HepG2 (cell line): ENCODE measurements at regions not wholly inside any gene's neighbourhood (a gene's known extent, or its start where the extent isn't known, plus 50 kb on each side); places are given as distances from the start of the nearest gene placed in this dataset.
A peak's percentile ranks its signal among the peaks of the same experiment; 100 is the strongest.

Experiments used
- ATAC-seq: fragments of 200-7000 bp; cut with Tn5 transposase; 3 replicates; pipeline ENCODE4 v1.9.1; 2020; ENCODE audit warnings: mild to moderate bottlenecking, moderate library complexity
- BruUV-seq: library from RNA; stranded (reverse); fragments of 400-500 nt; replicated peaks from 2 replicates; lab custom pipeline; 2021; lab: Mats Ljungman, UMichigan
- CTCF ChIA-PET: fragments of 300-600 bp; formaldehyde crosslinking; extraction: SDS; loops from one replicate; lab custom pipeline; 2021; ENCODE audit warnings: low total read pairs, inconsistent platforms, low intra/inter-chr PET ratio; lab: Yijun Ruan, JAX
- POLR2A ChIA-PET: fragments of 350-600 bp; sonication (Branson Sonifier 250); formaldehyde crosslinking; loops from one replicate; lab custom pipeline; 2020; ENCODE audit warnings: antibody characterized with exemption, inconsistent platforms; lab: Yijun Ruan, JAX
- DNase-seq: peaks from one replicate; pipeline ENCODE4 v3.0.0-alpha.2; 2015; ENCODE audit warnings: low spot score
- FAIRE-seq: peaks from 3 replicates; lab custom pipeline; 2011; peaks lifted over from hg19 to GRCh38; lab: Jason Lieb, UNC
- H2AFZ ChIP-seq: one replicate; pipeline ENCODE4 v1.6.1; 2011; ENCODE audit warnings: low read length, inconsistent platforms
- H3K27ac ChIP-seq: fragments of 300-600 bp; 3 replicates; pipeline ENCODE4 v1.8.0; 2011; ENCODE audit warnings: mixed run types, mild to moderate bottlenecking, mixed read lengths, low read length, inconsistent platforms; ENCODE audit not compliant: insufficient read depth; ENCODE audit errors: extremely low read length
- H3K27me3 ChIP-seq, 2 experiments: fragments of 200-600 bp in 1 of 2; 2 replicates in 1 of 2; 3 replicates in 1 of 2; pipeline versions ENCODE4 v1.6.0 to v1.8.0; 2011; ENCODE audit warnings: low read length in 2 of 2, mild to moderate bottlenecking in 2 of 2, moderate library complexity in 2 of 2, inconsistent platforms in 1 of 2; ENCODE audit not compliant: insufficient read depth in 2 of 2, control insufficient read depth in 1 of 2
- H3K36me3 ChIP-seq, 2 experiments: fragments of 200-600 bp in 1 of 2; replicated peaks in 1 of 2; 2 replicates in 1 of 2; 3 replicates in 1 of 2; pipeline versions ENCODE4 v1.5.1 to v1.8.0; 2011; ENCODE audit warnings: low read length in 2 of 2, inconsistent platforms in 1 of 2; ENCODE audit not compliant: insufficient read depth in 2 of 2, control insufficient read depth in 1 of 2
- H3K4me1 ChIP-seq: 2 replicates; pipeline ENCODE4 v1.5.1; 2012; ENCODE audit warnings: low read length, inconsistent platforms; ENCODE audit not compliant: insufficient read depth
- H3K4me2 ChIP-seq: 2 replicates; pipeline ENCODE4 v1.6.0; 2011; ENCODE audit warnings: low read depth, low read length, inconsistent platforms
- H3K4me3 ChIP-seq, 3 experiments: fragments of 200-600 bp in 1 of 3; sonication (generic), shearing (Covaris generic) in 1 of 3; replicated peaks in 1 of 3; 2 replicates each; pipeline ENCODE4 v1.5.1; 2011 to 2016; ENCODE audit warnings: low read length in 3 of 3, inconsistent platforms in 2 of 3, low read depth in 2 of 3, mild to moderate bottlenecking in 2 of 3, control low read depth in 1 of 3, mixed read lengths in 1 of 3; ENCODE audit not compliant: insufficient read depth in 1 of 3
- H3K79me2 ChIP-seq: one replicate; pipeline ENCODE4 v1.6.1; 2011; ENCODE audit warnings: low read length, inconsistent platforms; ENCODE audit not compliant: insufficient read depth
- H3K9ac ChIP-seq: 2 replicates; pipeline ENCODE4 v1.6.0; 2011; ENCODE audit warnings: mild to moderate bottlenecking, low read depth, low read length, inconsistent platforms; ENCODE audit not compliant: insufficient read depth
- H3K9me3 ChIP-seq: 2 replicates; pipeline ENCODE4 v1.5.1; 2012; ENCODE audit warnings: mild to moderate bottlenecking, low read length
- H4K20me1 ChIP-seq: 2 replicates; pipeline ENCODE4 v1.6.0; 2011; ENCODE audit warnings: inconsistent platforms, mild to moderate bottlenecking, low read length, moderate library complexity; ENCODE audit not compliant: insufficient read depth
- GRHL1 ChIP-seq: sonication (generic); formaldehyde crosslinking; conservative IDR thresholded peaks from 2 replicates; pipeline ENCODE4 v1.8.0; 2022; ENCODE audit warnings: missing genetic modification reagents
- RARA ChIP-seq: IDR thresholded peaks from 2 replicates; pipeline ENCODE4 v1.6.1; 2016; ENCODE audit warnings: missing genetic modification reagents, missing compliant biosample characterization
- RFX1 ChIP-seq: fragments of 450-650 bp; IDR thresholded peaks from 2 replicates; pipeline ENCODE4 v1.6.1; 2017
- SMARCE1 ChIP-seq: fragments of 450-650 bp; IDR thresholded peaks from 2 replicates; pipeline ENCODE4 v1.6.1; 2017; ENCODE audit warnings: borderline replicate concordance
- TEF ChIP-seq: sonication (generic); formaldehyde crosslinking; IDR thresholded peaks from 2 replicates; pipeline ENCODE4 v1.5.0; 2020; ENCODE audit warnings: missing genetic modification reagents
- WGBS: methylation state at CpG from one replicate; pipeline ENCODE4 v1.1.6; 2017; ENCODE audit warnings: low lambda C conversion rate; 5-methylcytosine and 5-hydroxymethylcytosine counted together
- in situ Hi-C: cut with HindIII; loops from 2 replicates; pipeline ENCODE4 v1.10.0; 2017; ENCODE audit warnings: low pct_unique_long_range_greater_than_20kb; ENCODE audit not compliant: extremely low pct_ligation_motif_present
- intact Hi-C: fragments of 100-400 bp; cut with micrococcal nuclease; formaldehyde crosslinking; loops from one replicate; pipeline ENCODE4 v1.10.0; 2022; ENCODE audit not compliant: unreplicated experiment

- no peak for TF ChIP-seq TEF (CRISPR knock-in tag)
- TF ChIP-seq RFX1 = no peak
- no peak for TF ChIP-seq SMARCE1
- TF ChIP-seq, all 625 proteins: peak for 0
These were observed 111.9 kb upstream of the IGFBP3 start (continued) for GRCh38 chr7:46032942-46033341.

GRCh38 chr7:46032353-46032752 is 111.3 kb upstream of the IGFBP3 start:
- POLR2A ChIA-PET = no interaction called here
- H3K4me2 ChIP-seq = no peak overlapping the region
- no peak overlapping the region for H3K9ac ChIP-seq
- H3K27me3 ChIP-seq = peaks cover 1 to 6% of the 10 kb centered on the region in 2 experiments; a peak in 2 of 5 replicates
- FAIRE-seq = no peak
- no peak for ATAC-seq
- 18% methylated on average over 6 of the region's 6 CpGs for WGBS
- no peak overlapping the region for H3K27ac ChIP-seq
- no peaks in the 10 kb centered on the region for H3K36me3 ChIP-seq
- TF ChIP-seq GRHL1 (CRISPR knock-in tag) (no peak), RARA (CRISPR knock-in tag) (peak; percentile 57)
- TF ChIP-seq, all 625 proteins: peak for 1
- Histone ChIP-seq H3K9me3 (no peaks in the 10 kb centered on the region), H3K4me1 (peaks cover 11% of the 10 kb centered on the region), H3K4me3 (no peak overlapping the region), H2AFZ (no peak overlapping the region), H4K20me1 (no peaks in the 10 kb centered on the region), H3K79me2 (no peaks in the 10 kb centered on the region)
- CTCF ChIA-PET = no interaction called here
- BruUV-seq = no TSS peak
- intact Hi-C loops = no loop called here
- DNase-seq = peak; percentile 25
- in situ Hi-C loops = no loop called here
